ENCODE measurements at regions not wholly inside any gene's neighbourhood (a gene's known extent, or its start where the extent isn't known, plus 50 kb on each side); places are given as distances from the start of the nearest gene placed in this dataset.

GRCh38 chr2:46835520-46835919, 80.1 kb downstream of the MCFD2 start:
- TF ChIP-seq, protein P1, sequence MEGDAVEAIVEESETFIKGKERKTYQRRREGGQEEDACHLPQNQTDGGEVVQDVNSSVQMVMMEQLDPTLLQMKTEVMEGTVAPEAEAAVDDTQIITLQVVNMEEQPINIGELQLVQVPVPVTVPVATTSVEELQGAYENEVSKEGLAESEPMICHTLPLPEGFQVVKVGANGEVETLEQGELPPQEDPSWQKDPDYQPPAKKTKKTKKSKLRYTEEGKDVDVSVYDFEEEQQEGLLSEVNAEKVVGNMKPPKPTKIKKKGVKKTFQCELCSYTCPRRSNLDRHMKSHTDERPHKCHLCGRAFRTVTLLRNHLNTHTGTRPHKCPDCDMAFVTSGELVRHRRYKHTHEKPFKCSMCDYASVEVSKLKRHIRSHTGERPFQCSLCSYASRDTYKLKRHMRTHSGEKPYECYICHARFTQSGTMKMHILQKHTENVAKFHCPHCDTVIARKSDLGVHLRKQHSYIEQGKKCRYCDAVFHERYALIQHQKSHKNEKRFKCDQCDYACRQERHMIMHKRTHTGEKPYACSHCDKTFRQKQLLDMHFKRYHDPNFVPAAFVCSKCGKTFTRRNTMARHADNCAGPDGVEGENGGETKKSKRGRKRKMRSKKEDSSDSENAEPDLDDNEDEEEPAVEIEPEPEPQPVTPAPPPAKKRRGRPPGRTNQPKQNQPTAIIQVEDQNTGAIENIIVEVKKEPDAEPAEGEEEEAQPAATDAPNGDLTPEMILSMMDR (IDR thresholded peaks at IDR 0.05), result no peak
- TF ChIP-seq POLR2A (IDR thresholded peaks at IDR 0.05), result no peak
- no peak for TF ChIP-seq POLR2AphosphoS5 (IDR thresholded peaks at IDR 0.05)
